ENCODE measurements at regions not wholly inside any gene's neighbourhood (a gene's known extent, or its start where the extent isn't known, plus 50 kb on each side); places are given as distances from the start of the nearest gene placed in this dataset.
A peak's percentile ranks its signal among the peaks of the same experiment; 100 is the strongest.
"Not testable (repeated sequence)": the region's sequence is repeated elsewhere in the genome, so short reads cannot be mapped to it uniquely, and the experiment has no call there.

DNA sequence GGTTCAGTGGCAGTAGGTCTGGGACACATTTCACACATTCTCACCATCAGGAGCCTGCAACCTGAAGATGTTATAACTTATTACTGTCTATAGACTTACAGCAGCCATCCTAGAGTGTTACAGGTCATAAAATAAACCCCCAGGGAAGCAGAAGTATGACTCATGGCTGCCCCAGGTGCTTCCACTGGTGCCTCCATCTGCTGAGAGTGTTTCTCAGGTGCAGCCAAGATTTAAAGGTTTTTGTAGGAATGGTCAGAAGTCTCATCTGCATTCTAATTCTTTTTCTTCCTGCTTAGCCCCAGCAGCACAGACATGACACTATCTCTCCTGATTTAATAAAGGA lies 1319.6 kb downstream of the RPIA start:
- BruUV-seq (replicated peaks); ATAC-seq; H3K4me3 ChIP-seq (ENCODE audit: low read length); intact Hi-C loops (cut with micrococcal nuclease); H3K27ac ChIP-seq (ENCODE audit: low read length); H3K27me3 ChIP-seq (ENCODE audit: low read length); H3F3A ChIP-seq (ENCODE audit: low read length, unreplicated experiment); H3K9me2 ChIP-seq (replicated peaks; ENCODE audit: low read length); H4K20me1 ChIP-seq (ENCODE audit: low read length); H3K4me1 ChIP-seq (ENCODE audit: insufficient read depth, low read length); H3K9ac ChIP-seq (ENCODE audit: low read length); H3K4me2 ChIP-seq (ENCODE audit: low read length); DNase-seq; POLR2A ChIA-PET (ENCODE audit: unreplicated experiment); H3K79me2 ChIP-seq (ENCODE audit: low read length); H3K9me3 ChIP-seq (ENCODE audit: low read length); CTCF ChIA-PET; H2AFZ ChIP-seq (ENCODE audit: low read length); H3K36me3 ChIP-seq (ENCODE audit: low read depth, low read length): not testable (repeated sequence)

DNA sequence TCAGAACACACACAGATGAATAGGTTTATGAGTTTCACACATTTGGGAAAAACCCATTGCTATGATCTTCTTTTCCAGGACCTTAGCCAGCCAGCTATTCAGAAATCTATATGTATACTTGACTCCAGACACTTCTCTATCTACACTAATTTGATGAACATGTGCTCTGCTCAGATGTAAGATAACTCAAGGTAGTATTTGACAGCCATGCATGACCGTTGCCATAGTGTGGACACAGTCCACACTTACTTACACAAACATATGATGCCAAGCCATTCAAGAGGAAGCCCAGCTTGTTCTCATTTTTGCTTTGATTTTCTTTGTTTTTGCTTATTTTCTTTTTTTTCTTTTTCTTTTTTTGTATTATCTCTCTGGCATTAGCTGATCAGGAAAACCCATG lies 1328.4 kb downstream of the RPIA start:
- H3K9me3 ChIP-seq (ENCODE audit: low read length); DNase-seq; H3K4me2 ChIP-seq (ENCODE audit: low read length); H3K27me3 ChIP-seq (ENCODE audit: low read length); CTCF ChIA-PET; intact Hi-C loops (cut with micrococcal nuclease); H4K20me1 ChIP-seq (ENCODE audit: low read length); H3F3A ChIP-seq (ENCODE audit: low read length, unreplicated experiment); H3K27ac ChIP-seq (ENCODE audit: low read length); BruUV-seq (replicated peaks); ATAC-seq; H3K9me2 ChIP-seq (replicated peaks; ENCODE audit: low read length); POLR2A ChIA-PET (ENCODE audit: unreplicated experiment); H3K4me3 ChIP-seq (ENCODE audit: low read length); H3K4me1 ChIP-seq (ENCODE audit: insufficient read depth, low read length); H2AFZ ChIP-seq (ENCODE audit: low read length); H3K79me2 ChIP-seq (ENCODE audit: low read length); H3K9ac ChIP-seq (ENCODE audit: low read length); H3K36me3 ChIP-seq (ENCODE audit: low read depth, low read length): not testable (repeated sequence)

DNA sequence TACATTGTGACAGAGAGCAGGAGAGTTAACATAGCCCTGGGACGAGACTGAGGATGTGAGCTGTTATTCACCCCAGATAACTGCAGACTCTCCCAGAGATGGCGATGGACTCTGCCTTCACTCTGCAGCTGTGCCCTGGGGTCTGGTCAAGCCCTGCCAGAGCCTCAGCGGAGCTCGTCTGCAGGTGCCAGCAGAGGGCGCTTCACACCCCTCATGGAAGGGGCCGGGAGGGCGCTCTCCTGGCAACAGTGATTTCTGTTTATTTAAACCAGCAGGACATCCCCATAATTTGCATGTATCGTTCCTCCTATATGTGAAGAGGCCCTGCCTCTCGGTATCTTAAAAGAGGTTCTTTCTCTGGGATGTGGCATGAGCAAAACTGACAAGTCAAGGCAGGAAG lies 1329.8 kb downstream of the RPIA start:
- H3K9ac ChIP-seq (ENCODE audit: low read length); H3K27ac ChIP-seq (ENCODE audit: low read length); H3F3A ChIP-seq (ENCODE audit: low read length, unreplicated experiment); CTCF ChIA-PET; H4K20me1 ChIP-seq (ENCODE audit: low read length); H3K27me3 ChIP-seq (ENCODE audit: low read length); H2AFZ ChIP-seq (ENCODE audit: low read length); H3K36me3 ChIP-seq (ENCODE audit: low read depth, low read length); BruUV-seq (replicated peaks); H3K4me1 ChIP-seq (ENCODE audit: insufficient read depth, low read length); H3K79me2 ChIP-seq (ENCODE audit: low read length); H3K9me3 ChIP-seq (ENCODE audit: low read length); H3K4me2 ChIP-seq (ENCODE audit: low read length); DNase-seq; intact Hi-C loops (cut with micrococcal nuclease); H3K4me3 ChIP-seq (ENCODE audit: low read length); POLR2A ChIA-PET (ENCODE audit: unreplicated experiment); H3K9me2 ChIP-seq (replicated peaks; ENCODE audit: low read length): not testable (repeated sequence)
- TF ChIP-seq, protein P1, sequence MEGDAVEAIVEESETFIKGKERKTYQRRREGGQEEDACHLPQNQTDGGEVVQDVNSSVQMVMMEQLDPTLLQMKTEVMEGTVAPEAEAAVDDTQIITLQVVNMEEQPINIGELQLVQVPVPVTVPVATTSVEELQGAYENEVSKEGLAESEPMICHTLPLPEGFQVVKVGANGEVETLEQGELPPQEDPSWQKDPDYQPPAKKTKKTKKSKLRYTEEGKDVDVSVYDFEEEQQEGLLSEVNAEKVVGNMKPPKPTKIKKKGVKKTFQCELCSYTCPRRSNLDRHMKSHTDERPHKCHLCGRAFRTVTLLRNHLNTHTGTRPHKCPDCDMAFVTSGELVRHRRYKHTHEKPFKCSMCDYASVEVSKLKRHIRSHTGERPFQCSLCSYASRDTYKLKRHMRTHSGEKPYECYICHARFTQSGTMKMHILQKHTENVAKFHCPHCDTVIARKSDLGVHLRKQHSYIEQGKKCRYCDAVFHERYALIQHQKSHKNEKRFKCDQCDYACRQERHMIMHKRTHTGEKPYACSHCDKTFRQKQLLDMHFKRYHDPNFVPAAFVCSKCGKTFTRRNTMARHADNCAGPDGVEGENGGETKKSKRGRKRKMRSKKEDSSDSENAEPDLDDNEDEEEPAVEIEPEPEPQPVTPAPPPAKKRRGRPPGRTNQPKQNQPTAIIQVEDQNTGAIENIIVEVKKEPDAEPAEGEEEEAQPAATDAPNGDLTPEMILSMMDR (conservative IDR thresholded peaks at IDR 0.05; ENCODE audit: low read depth, low read length) = peak; percentile 18; the same call in 1 of the 2 replicates
- ATAC-seq = peak; percentile 61; the same call in 1 of the 2 replicates

DNA sequence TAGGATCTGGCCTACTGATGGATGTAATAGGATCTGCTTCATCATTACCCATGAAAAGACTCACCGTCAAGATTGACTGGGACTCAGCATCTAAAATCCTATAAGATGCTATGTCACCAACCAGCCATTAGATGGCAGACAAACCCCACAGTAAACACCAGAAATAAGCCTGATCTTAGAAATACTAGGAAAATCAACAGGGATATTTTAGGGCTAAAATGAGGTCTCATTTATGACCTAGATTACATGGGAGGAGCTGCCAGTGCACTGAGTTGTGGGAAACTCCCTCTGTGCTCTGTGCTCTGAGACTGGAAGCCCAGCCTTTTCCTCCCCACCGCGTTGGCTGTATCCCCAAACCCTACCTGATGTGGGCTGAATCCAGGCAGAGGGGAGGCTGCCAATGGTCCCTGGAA lies 1335.8 kb downstream of the RPIA start:
- H3K4me2 ChIP-seq (ENCODE audit: low read length); CTCF ChIA-PET; intact Hi-C loops (cut with micrococcal nuclease); H3K79me2 ChIP-seq (ENCODE audit: low read length); H3K27me3 ChIP-seq (ENCODE audit: low read length); BruUV-seq (replicated peaks); H2AFZ ChIP-seq (ENCODE audit: low read length); H3K9me3 ChIP-seq (ENCODE audit: low read length); H3K36me3 ChIP-seq (ENCODE audit: low read depth, low read length); POLR2A ChIA-PET (ENCODE audit: unreplicated experiment); H3K27ac ChIP-seq (ENCODE audit: low read length); H3K4me3 ChIP-seq (ENCODE audit: low read length); H4K20me1 ChIP-seq (ENCODE audit: low read length); H3K4me1 ChIP-seq (ENCODE audit: insufficient read depth, low read length); H3F3A ChIP-seq (ENCODE audit: low read length, unreplicated experiment); H3K9ac ChIP-seq (ENCODE audit: low read length); H3K9me2 ChIP-seq (replicated peaks; ENCODE audit: low read length): not testable (repeated sequence)
- TF ChIP-seq, protein P1 (conservative IDR thresholded peaks at IDR 0.05; ENCODE audit: low read depth, low read length) = peak; percentile 37; the same call in 1 of the 2 replicates
- DNase-seq = peak; percentile 3
- ATAC-seq = peak; percentile 69

DNA sequence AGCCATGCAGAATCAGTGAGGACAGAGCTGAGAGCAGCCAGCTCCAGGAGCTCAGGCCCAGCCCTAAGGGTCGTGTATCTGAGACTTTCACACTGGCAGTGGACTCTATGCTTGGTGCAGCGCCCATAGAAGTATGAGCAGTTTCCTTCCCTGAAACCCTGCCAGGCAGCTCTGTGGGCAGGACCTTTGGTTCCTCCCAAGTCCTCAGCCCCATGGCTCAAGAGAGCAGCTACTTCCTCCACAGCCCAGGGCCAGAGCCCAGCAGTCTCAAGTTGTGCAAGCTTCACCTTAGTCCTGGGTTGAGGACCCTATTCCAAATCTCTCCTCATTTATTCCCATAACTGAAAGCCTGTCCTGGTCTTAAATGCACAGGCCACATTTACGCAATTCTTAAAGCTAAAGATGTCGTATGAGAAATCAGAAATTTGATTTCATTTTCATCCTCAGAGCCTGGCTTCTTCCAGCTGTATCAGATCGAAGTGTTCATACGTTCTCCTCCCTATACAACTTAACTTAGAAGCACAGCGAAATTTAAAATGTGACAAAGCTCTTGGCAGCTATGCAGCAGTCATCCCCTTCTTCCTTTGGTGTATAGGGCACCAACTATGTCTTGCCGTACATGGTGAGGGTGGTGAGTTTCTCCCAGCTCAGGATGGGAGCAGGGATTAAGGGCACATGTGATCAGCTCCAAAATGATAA lies 1337.1 kb downstream of the RPIA start:
- ATAC-seq; CTCF ChIA-PET; H3K4me1 ChIP-seq (ENCODE audit: insufficient read depth, low read length); intact Hi-C loops (cut with micrococcal nuclease); DNase-seq; H2AFZ ChIP-seq (ENCODE audit: low read length); H3K79me2 ChIP-seq (ENCODE audit: low read length); H3K4me3 ChIP-seq (ENCODE audit: low read length); POLR2A ChIA-PET (ENCODE audit: unreplicated experiment); H3K9ac ChIP-seq (ENCODE audit: low read length); H3K9me3 ChIP-seq (ENCODE audit: low read length); H3K27me3 ChIP-seq (ENCODE audit: low read length); H3K36me3 ChIP-seq (ENCODE audit: low read depth, low read length); BruUV-seq (replicated peaks); H3F3A ChIP-seq (ENCODE audit: low read length, unreplicated experiment); H4K20me1 ChIP-seq (ENCODE audit: low read length); H3K27ac ChIP-seq (ENCODE audit: low read length); H3K9me2 ChIP-seq (replicated peaks; ENCODE audit: low read length); H3K4me2 ChIP-seq (ENCODE audit: low read length): not testable (repeated sequence)

DNA sequence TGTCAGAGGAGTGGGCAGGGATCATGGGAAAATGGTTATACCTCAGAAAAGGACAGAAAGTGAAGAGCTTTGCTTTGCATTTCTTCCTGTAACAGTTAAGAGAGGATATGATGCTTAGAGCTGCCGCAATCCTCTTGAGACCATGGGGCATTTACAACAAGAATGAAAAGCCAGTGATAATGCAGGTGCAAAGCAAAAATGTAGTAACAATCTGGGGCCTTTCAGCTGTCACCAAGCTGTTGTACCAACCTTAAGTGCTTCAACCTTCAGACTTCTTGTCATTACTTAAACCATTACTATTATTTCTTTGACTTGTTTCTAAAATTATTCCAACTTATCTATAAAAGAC lies 1337.6 kb downstream of the RPIA start:
- CTCF ChIA-PET; H3K9ac ChIP-seq (ENCODE audit: low read length); H3K9me2 ChIP-seq (replicated peaks; ENCODE audit: low read length); DNase-seq; H3K9me3 ChIP-seq (ENCODE audit: low read length); H3K4me2 ChIP-seq (ENCODE audit: low read length); H4K20me1 ChIP-seq (ENCODE audit: low read length); H3F3A ChIP-seq (ENCODE audit: low read length, unreplicated experiment); H3K36me3 ChIP-seq (ENCODE audit: low read depth, low read length); H3K79me2 ChIP-seq (ENCODE audit: low read length); H3K4me3 ChIP-seq (ENCODE audit: low read length); H3K27ac ChIP-seq (ENCODE audit: low read length); H3K27me3 ChIP-seq (ENCODE audit: low read length); H3K4me1 ChIP-seq (ENCODE audit: insufficient read depth, low read length); BruUV-seq (replicated peaks); ATAC-seq; H2AFZ ChIP-seq (ENCODE audit: low read length); POLR2A ChIA-PET (ENCODE audit: unreplicated experiment); intact Hi-C loops (cut with micrococcal nuclease): not testable (repeated sequence)

Measured in PC-3 (cell line).